ENCODE measurements at regions not wholly inside any gene's neighbourhood (a gene's known extent, or its start where the extent isn't known, plus 50 kb on each side); places are given as distances from the start of the nearest gene placed in this dataset.
"Not testable (repeated sequence)": the region's sequence is repeated elsewhere in the genome, so short reads cannot be mapped to it uniquely, and the experiment has no call there.

GRCh38 chr5:104626122-104626521 is 1063.5 kb upstream of the NUDT12 start:
- DNase-seq: no peak

- DNase-seq: no peak
Measured at GRCh38 chr5:104612005-104612404, 1049.4 kb upstream of the NUDT12 start.

GRCh38 chr5:104611135-104611767 is 1048.7 kb upstream of the NUDT12 start:
- no peak for DNase-seq

- DNase-seq: no peak
Measured at GRCh38 chr5:104606258-104606829, 1043.8 kb upstream of the NUDT12 start.

GRCh38 chr5:104599726-104600125 is 1037.1 kb upstream of the NUDT12 start:
- no peak for DNase-seq

GRCh38 chr5:104598285-104598684 is 1035.7 kb upstream of the NUDT12 start:
- DNase-seq: no peak

GRCh38 chr5:104594850-104595249 is 1032.3 kb upstream of the NUDT12 start:
- no peak for DNase-seq

- DNase-seq: no peak
Measured at GRCh38 chr5:104576677-104577076, 1014.1 kb upstream of the NUDT12 start.

GRCh38 chr5:104573949-104574709 is 1011.5 kb upstream of the NUDT12 start:
- no peak for DNase-seq

GRCh38 chr5:104569621-104570020 is 1007.0 kb upstream of the NUDT12 start:
- DNase-seq: no peak

GRCh38 chr5:104564530-104564929 is 1001.9 kb upstream of the NUDT12 start:
- DNase-seq: no peak

- DNase-seq: no peak
Measured at GRCh38 chr5:104556957-104557356, 994.4 kb upstream of the NUDT12 start.

GRCh38 chr5:104551628-104552027 is 989.0 kb upstream of the NUDT12 start:
- no peak for DNase-seq

GRCh38 chr5:104546871-104547270 is 984.3 kb upstream of the NUDT12 start:
- DNase-seq: not testable (repeated sequence)

- no peak for DNase-seq
Measured at GRCh38 chr5:104541141-104541785, 978.7 kb upstream of the NUDT12 start.

GRCh38 chr5:104540448-104540847 is 977.9 kb upstream of the NUDT12 start:
- DNase-seq: no peak

GRCh38 chr5:104539618-104540350 is 977.2 kb upstream of the NUDT12 start:
- DNase-seq: no peak

- no peak for DNase-seq
Measured at GRCh38 chr5:104538734-104539133, 976.1 kb upstream of the NUDT12 start.

GRCh38 chr5:104533498-104533897 is 970.9 kb upstream of the NUDT12 start:
- DNase-seq: no peak

- DNase-seq: no peak
Measured at GRCh38 chr5:104526866-104527265, 964.3 kb upstream of the NUDT12 start.

GRCh38 chr5:104513640-104514072 is 951.1 kb upstream of the NUDT12 start:
- no peak for DNase-seq

GRCh38 chr5:104513121-104513602 is 950.6 kb upstream of the NUDT12 start:
- DNase-seq: no peak
